ENCODE measurements at regions not wholly inside any gene's neighbourhood (a gene's known extent, or its start where the extent isn't known, plus 50 kb on each side); places are given as distances from the start of the nearest gene placed in this dataset.
"Not testable (repeated sequence)": the region's sequence is repeated elsewhere in the genome, so short reads cannot be mapped to it uniquely, and the experiment has no call there.

GRCh38 chr5:171541341-171541776, 121.9 kb downstream of the FGF18 start:
- no peak for DNase-seq

- no peak for DNase-seq
These were observed 123.2 kb downstream of the FGF18 start for GRCh38 chr5:171542525-171543140.

GRCh38 chr5:171543148-171543815, 123.8 kb downstream of the FGF18 start:
- no peak for DNase-seq

- DNase-seq: no peak
These were observed 125.7 kb downstream of the FGF18 start for GRCh38 chr5:171544913-171545765.

- DNase-seq: no peak
These were observed 129.8 kb downstream of the FGF18 start for GRCh38 chr5:171549274-171549673.

- DNase-seq: not testable (repeated sequence)
These were observed 134.4 kb downstream of the FGF18 start for GRCh38 chr5:171553817-171554216.

GRCh38 chr5:171555160-171555559, 135.7 kb downstream of the FGF18 start:
- no peak for DNase-seq

GRCh38 chr5:171562822-171563221, 143.4 kb downstream of the FGF18 start:
- no peak for DNase-seq

- no peak for DNase-seq
These were observed 148.9 kb downstream of the FGF18 start for GRCh38 chr5:171568389-171568788.

GRCh38 chr5:171569065-171569712, 149.7 kb downstream of the FGF18 start:
- DNase-seq: no peak

GRCh38 chr5:171570244-171570825, 150.9 kb downstream of the FGF18 start:
- DNase-seq: no peak

- DNase-seq: no peak
These were observed 152.2 kb downstream of the FGF18 start for GRCh38 chr5:171571663-171572062.

- DNase-seq: no peak
These were observed 153.6 kb downstream of the FGF18 start for GRCh38 chr5:171573021-171573420.

GRCh38 chr5:171573451-171574225, 154.2 kb downstream of the FGF18 start:
- DNase-seq: no peak

GRCh38 chr5:171574376-171574775, 154.9 kb downstream of the FGF18 start:
- DNase-seq: no peak

- no peak for DNase-seq
These were observed 155.9 kb downstream of the FGF18 start for GRCh38 chr5:171575386-171575785.

GRCh38 chr5:171575808-171576207, 156.4 kb downstream of the FGF18 start:
- no peak for DNase-seq

GRCh38 chr5:171577042-171577758, 157.8 kb downstream of the FGF18 start:
- DNase-seq: no peak

- peak in 1 of 58 donors; percentile 26 for DNase-seq
These were observed 158.8 kb downstream of the FGF18 start for GRCh38 chr5:171578049-171578828.
